ENCODE measurements at regions not wholly inside any gene's neighbourhood (a gene's known extent, or its start where the extent isn't known, plus 50 kb on each side); places are given as distances from the start of the nearest gene placed in this dataset.
"Not testable (repeated sequence)": the region's sequence is repeated elsewhere in the genome, so short reads cannot be mapped to it uniquely, and the experiment has no call there.

DNA sequence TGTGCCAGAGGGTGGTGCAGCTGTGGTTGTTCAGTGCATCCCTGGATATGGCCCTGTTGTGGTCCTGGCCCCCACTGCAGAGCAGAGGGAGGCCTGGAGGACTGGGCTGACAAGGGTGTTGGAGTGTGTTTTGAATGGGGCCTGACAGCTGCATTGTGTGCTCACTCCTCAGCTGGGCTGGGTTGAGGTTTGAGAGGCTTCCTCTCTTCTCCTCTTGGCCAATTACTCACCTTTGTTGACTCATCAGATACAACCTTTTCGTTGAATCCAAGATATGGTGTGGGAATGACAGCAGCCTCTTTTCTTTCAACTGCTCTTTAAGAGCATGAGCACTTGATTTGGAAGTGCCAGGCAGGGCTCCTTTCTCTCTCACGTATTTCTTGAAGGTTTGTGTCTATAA is 228.5 kb upstream of the COBL start:
- no peak for DNase-seq (ENCODE audit: low read depth in 2 of 2)

- DNase-seq (ENCODE audit: low read depth in 2 of 2), result no peak
Observed at GRCh38 chr7:51543801-51544553, 227.4 kb upstream of the COBL start.

DNA sequence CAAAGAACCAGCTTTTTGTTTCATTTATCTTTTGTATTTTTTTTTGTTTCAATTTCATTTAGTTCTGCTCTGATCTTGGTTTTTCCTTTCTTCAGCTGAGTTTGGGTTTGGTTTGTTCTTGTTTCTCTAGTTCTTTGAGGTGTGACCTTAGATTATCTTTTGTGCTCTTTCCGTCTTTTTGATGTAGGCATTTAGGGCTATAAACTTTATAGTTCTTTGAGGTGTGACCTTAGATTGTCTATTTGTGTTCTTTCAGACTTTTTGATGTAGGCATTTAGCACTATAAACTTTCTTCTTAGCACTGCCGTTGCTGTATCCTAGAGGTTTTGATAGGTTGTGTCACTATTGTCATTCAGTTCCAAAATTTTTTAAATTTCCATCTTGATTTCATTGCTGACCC is 224.3 kb upstream of the COBL start:
- DNase-seq (ENCODE audit: low read depth in 2 of 2), result not testable (repeated sequence)

DNA sequence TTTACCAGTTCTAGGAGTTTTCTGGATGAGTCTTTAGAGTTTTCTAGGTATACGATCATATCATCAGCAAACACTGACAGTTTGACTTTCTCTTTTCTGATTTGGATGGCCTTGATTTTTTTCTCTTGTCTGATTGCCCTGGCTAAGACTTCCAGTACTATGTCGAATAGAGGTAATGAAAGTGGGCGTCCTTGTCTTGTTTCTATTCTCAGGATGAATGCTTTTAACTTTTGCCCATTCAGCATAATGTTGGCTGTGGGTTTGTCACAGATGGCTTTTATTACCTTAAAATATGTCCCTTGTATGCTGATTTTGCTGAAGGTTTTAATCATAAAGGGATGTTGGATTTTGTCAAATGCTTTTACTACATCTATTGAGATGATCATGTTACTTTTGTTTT is 223.2 kb upstream of the COBL start:
- no peak for DNase-seq (ENCODE audit: low read depth in 2 of 2)

DNA sequence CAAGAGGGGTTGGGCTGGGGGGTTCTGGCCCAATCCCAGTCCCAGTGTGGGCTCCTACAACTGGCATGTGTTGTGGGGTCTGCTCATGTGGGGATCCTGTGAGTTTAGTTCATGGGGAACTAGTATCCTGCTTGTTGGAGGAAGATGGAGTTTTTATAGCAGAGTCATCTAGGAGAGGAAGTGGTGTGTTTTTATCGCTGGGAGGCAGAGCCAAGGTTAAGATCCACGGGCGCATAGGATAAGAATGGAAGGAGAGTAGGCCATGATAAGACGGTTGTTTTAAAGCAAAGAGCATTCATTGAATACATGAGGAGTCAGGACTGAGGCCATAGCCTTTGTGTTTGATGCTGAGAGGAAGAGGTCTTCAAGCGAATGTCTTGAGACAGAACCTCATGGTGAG is 211.6 kb upstream of the COBL start:
- DNase-seq (ENCODE audit: low read depth in 2 of 2), result no peak

DNA sequence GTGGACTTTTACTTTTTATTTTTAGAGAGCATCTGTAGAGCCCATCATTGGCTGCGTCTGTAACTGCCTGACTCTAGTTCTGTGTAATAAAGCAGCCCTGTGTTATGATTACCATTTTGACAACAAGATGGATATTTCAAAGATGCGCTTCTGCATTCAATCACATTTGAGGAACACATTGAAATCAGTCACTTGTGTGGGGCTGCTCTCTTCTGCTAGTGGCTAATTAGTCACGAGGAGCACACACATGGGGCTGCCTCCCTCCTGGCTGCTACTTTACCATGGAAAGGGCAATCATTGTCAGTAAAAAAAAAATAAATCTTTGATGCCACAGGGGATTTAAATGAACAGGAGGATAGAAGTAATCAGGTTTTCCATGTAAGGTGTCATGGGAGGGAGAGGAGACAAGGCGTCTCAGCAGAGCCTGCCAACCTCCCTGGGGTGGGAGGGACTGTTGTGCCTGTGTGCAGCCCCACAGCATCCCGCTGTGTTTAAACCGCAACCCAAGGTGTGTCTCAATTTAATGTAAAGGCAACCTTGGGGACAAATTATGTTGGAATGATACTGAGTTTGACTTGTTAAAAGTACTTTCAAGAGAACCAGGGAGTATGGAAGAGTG is 205.2 kb upstream of the COBL start:
- DNase-seq (ENCODE audit: low read depth in 2 of 2), result no peak

GRCh38 chr7:51521054-51521453 is 204.4 kb upstream of the COBL start:
- no peak for DNase-seq (ENCODE audit: low read depth in 2 of 2)

DNA sequence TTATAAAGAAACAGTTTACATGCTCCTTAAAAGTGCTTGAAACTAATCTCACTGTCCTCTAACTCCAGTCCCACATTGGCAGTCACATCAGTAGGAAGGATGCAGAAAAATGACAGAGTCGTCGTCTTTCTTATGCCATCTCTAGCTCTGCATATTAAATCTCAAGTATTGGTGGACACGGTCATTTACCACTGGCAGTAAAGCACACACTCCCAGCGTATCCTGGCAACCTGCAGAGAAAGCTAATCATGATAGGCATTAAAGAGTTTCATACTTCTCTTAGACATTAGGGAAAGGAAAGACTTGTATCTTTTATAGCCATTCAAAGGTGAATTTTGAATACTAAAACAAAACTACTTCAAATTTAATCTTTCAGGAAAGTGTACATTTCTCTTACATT is 202.0 kb upstream of the COBL start:
- DNase-seq (ENCODE audit: low read depth in 2 of 2), result no peak

- no peak for DNase-seq (ENCODE audit: low read depth in 2 of 2)
Observed at GRCh38 chr7:51517187-51517586, 200.6 kb upstream of the COBL start.

DNA sequence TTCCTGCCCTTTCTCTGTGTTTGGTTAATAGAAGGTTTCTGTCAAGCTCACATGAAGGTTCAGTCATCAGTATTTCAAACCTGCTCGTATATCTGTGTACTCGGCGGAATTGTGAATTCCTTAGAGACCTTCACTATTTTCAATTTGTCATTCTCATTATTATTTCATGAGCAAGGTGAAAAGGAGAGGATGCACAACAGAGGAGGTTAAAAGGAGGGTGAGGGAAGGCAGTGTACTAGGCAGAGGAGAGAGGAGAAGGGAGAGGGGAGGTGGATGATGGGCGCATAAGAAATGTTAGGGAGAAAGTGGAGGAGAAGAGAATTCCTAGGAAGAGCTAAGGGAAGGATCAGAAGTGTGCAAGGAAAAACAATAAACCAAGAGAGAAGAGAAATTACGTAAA is 185.0 kb upstream of the COBL start:
- no peak for DNase-seq (ENCODE audit: low read depth in 2 of 2)

- no peak for DNase-seq (ENCODE audit: low read depth in 2 of 2)
Observed at GRCh38 chr7:51482976-51483375, 166.4 kb upstream of the COBL start.

- DNase-seq (ENCODE audit: low read depth in 2 of 2), result no peak
Observed at GRCh38 chr7:51481421-51481820, 164.8 kb upstream of the COBL start.

DNA sequence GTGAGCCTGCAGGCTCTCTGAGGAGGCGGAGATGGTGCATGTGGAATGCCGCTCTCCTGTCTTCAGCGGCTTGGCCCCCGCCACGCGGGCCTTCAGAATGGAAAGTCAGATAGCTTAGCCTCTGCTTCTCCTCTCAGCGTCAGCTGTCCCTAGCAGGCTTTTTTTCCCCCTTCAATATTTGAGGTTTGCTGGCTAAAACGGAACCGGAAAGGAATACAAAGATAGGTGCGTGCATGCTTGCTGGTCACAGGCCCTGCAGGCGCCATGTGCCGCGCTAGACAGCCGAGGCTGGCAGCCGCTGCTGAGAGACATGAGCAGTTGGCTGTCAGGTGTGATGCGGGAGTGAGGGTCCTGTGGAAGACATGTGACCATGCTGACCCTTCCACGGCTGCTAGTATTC is 161.2 kb upstream of the COBL start:
- no peak for DNase-seq (ENCODE audit: low read depth in 2 of 2)

GRCh38 chr7:51477323-51477722 is 160.7 kb upstream of the COBL start:
- DNase-seq (ENCODE audit: low read depth in 2 of 2), result no peak

DNA sequence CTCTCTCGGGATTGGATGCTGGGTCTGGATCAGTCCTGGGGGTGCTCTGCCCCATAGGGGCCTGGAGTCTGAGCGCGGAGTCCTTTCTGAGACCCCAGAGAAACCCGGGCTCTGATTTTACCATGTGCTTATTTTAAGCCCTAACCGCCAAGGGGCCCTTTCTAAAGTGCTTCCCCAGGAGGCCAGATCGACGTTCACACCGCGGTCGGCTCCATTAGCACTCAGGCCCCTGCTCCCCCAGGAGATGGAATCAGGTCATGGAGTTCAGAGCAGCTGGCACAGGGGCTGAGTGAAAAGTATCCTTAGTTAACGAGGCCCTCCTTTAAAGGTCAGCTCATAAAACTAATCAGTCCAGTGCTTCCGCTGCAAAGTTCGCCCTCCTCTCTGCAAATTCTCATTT is 159.4 kb upstream of the COBL start:
- DNase-seq (ENCODE audit: low read depth in 2 of 2), result no peak

DNA sequence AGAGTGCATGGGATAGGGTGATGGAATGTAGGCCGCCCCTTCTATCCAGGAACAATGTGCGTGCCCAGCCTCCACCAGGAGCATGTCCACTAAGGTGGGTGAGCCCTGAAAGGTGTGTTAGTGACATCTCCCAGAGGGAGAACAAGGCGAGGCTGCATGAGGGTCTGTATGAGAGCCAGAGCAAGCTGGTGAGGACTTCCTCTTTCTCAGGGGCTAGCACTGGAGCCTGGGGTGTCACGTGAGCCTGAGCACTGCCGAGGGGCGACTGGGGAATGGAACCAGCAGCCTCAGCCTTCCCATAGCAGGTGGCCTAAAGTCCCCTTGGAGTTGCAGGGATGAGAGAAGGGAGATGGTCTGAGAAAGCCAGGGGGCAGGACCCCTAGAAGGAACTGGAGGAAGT is 156.3 kb upstream of the COBL start:
- DNase-seq (ENCODE audit: low read depth in 2 of 2), result no peak

GRCh38 chr7:51471981-51472296 is 155.3 kb upstream of the COBL start:
- no peak for DNase-seq (ENCODE audit: low read depth in 2 of 2)

GRCh38 chr7:51471210-51471980 is 154.8 kb upstream of the COBL start:
- no peak for DNase-seq (ENCODE audit: low read depth in 2 of 2)

DNA sequence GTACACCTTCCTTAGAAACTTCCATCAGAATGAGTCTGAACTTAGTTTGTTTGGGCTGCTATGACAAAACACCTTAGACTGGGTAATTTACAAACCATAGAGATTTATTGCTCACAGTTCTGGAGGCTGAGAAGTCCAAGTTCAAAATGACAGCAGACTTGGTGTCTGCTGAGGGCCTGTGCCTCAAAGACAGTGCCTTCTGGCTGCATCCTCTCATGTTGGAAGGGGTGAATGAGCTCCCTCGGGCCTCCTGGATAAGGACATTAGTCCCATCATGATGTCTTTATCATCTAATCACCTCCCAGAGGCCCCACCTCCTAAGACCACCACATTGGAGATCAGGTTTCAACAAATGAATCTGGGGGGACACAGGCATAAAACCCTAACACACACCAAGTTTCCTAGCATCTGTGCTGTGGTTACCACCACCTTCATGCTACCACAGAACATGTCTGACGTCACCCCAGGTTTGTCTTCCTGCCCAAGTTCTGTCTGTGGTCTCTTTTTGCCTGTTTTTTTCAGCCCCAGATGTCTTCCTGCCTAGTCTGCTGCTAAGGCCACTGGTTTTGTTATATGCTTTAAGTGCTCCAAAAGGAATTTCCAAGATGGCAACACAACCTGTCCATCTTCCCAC is 150.9 kb upstream of the COBL start:
- DNase-seq (ENCODE audit: low read depth in 2 of 2), result no peak

DNA sequence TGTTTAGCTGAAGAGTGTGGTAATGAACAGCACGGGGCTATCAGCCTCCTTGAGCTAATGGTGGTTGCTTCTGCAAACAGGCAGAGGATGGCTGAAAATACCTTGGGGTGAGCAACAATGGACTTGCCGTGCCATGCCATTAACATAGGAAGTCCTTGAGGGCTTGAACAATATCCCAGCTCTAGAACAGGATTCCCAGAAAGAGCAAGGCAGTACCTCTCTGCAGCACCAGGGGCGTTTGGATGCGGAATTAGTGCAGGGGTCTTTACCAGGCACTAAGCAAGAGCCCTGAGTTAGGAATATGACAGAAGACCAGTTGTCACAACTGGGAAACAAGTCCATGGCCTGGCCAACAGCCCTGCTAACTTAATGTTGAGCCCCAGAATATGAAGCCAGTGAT is 143.2 kb upstream of the COBL start:
- no peak for DNase-seq (ENCODE audit: low read depth in 2 of 2)

GRCh38 chr7:51458693-51459092 is 142.1 kb upstream of the COBL start:
- no peak for DNase-seq (ENCODE audit: low read depth in 2 of 2)

DNA sequence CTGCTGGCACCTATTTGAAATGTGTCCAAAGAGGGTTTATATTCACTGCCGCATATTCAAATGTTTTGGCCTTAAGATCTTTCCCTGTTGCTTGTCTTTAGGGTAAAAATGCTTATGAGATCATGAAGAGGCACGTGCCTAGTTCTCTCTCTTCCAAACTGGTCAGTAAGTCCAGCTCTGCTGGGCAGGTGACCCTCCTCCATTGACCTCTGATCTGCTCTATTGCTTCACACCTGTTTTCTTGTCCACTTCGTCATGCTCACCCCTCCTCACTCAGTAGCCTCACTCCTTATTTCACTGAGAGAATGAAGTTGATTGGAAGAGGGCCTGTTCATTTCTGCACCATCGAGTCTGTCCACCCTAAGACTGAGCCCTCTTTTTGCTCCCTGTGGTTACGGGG is 140.5 kb upstream of the COBL start:
- no peak for DNase-seq (ENCODE audit: low read depth in 2 of 2)
